H9 (cell line): ENCODE measurements at regions not wholly inside any gene's neighbourhood (a gene's known extent, or its start where the extent isn't known, plus 50 kb on each side); places are given as distances from the start of the nearest gene placed in this dataset.

Experiments used
- DNase-seq: peaks from one replicate; pipeline ENCODE4 v3.0.0-alpha.2; 2017
- H2AFZ ChIP-seq: one replicate; pipeline ENCODE4 v1.6.1; 2013; ENCODE audit warnings: mild to moderate bottlenecking, low read length, control low read depth, moderate library complexity
- H2AK5ac ChIP-seq: 2 replicates; pipeline ENCODE4 v1.6.1; 2013; ENCODE audit warnings: low read length, control low read depth, mixed read lengths; ENCODE audit not compliant: insufficient read length
- H2BK120ac ChIP-seq: one replicate; pipeline ENCODE4 v1.6.1; 2013; ENCODE audit warnings: low read depth, mild to moderate bottlenecking, low read length, control low read depth, inconsistent platforms; ENCODE audit not compliant: poor library complexity, severe bottlenecking
- H2BK12ac ChIP-seq: 2 replicates; pipeline ENCODE4 v1.6.1; 2013; ENCODE audit warnings: low read length, control low read depth, mixed read lengths, low read depth; ENCODE audit not compliant: insufficient read length
- H2BK15ac ChIP-seq: 2 replicates; pipeline ENCODE4 v1.6.1; 2013; ENCODE audit warnings: low read depth, low read length, control low read depth
- H2BK20ac ChIP-seq: one replicate; pipeline ENCODE4 v1.6.1; 2013; ENCODE audit warnings: low read depth, mild to moderate bottlenecking, low read length, control low read depth, inconsistent platforms; ENCODE audit not compliant: poor library complexity, severe bottlenecking
- H2BK5ac ChIP-seq: 2 replicates; pipeline ENCODE4 v1.6.1; 2013; ENCODE audit warnings: low read length, control low read depth, mixed read lengths; ENCODE audit not compliant: insufficient read length
- H3K14ac ChIP-seq: 2 replicates; pipeline ENCODE4 v1.6.1; 2013; ENCODE audit warnings: low read length, control low read depth; ENCODE audit not compliant: insufficient read depth
- H3K18ac ChIP-seq: 2 replicates; pipeline ENCODE4 v1.6.1; 2013; ENCODE audit warnings: low read depth, mild to moderate bottlenecking, mixed read lengths, low read length, control low read depth; ENCODE audit not compliant: insufficient read length
- H3K23ac ChIP-seq: 2 replicates; pipeline ENCODE4 v1.6.1; 2013; ENCODE audit warnings: low read length, control low read depth, mixed read lengths, low read depth; ENCODE audit not compliant: insufficient read length
- H3K23me2 ChIP-seq: 2 replicates; pipeline ENCODE4 v1.6.1; 2013; ENCODE audit warnings: low read depth, mild to moderate bottlenecking, mixed read lengths, low read length, control low read depth; ENCODE audit not compliant: insufficient read length, poor library complexity, severe bottlenecking
- H3K27ac ChIP-seq: 2 replicates; pipeline ENCODE4 v1.5.1; 2013; ENCODE audit warnings: low read length, control low read depth, mixed read lengths, low read depth; ENCODE audit not compliant: insufficient read length
- H3K27me3 ChIP-seq: 2 replicates; pipeline ENCODE4 v1.6.1; 2013; ENCODE audit warnings: low read length, control low read depth, inconsistent platforms; ENCODE audit not compliant: insufficient read depth
- H3K4ac ChIP-seq: 2 replicates; pipeline ENCODE4 v1.6.1; 2013; ENCODE audit warnings: low read depth, mild to moderate bottlenecking, control low read depth, inconsistent platforms, low read length, moderate library complexity
- H3K4me1 ChIP-seq: 2 replicates; pipeline ENCODE4 v1.6.1; 2013; ENCODE audit warnings: low read length, control low read depth, inconsistent platforms; ENCODE audit not compliant: insufficient read depth
- H3K4me2 ChIP-seq: 2 replicates; pipeline ENCODE4 v1.6.1; 2013; ENCODE audit warnings: low read length, control low read depth, mixed read lengths; ENCODE audit not compliant: insufficient read length, insufficient read depth
- H3K56ac ChIP-seq: 2 replicates; pipeline ENCODE4 v1.6.1; 2013; ENCODE audit warnings: low read depth, mild to moderate bottlenecking, mixed read lengths, low read length, control low read depth; ENCODE audit not compliant: insufficient read length
- H3K79me1 ChIP-seq: 2 replicates; pipeline ENCODE4 v1.6.1; 2013; ENCODE audit warnings: low read depth, mild to moderate bottlenecking, moderate library complexity, low read length, control low read depth, inconsistent platforms; ENCODE audit not compliant: insufficient read depth, poor library complexity, severe bottlenecking
- H3K79me2 ChIP-seq: 2 replicates; pipeline ENCODE4 v1.6.1; 2013; ENCODE audit warnings: low read length, control low read depth, inconsistent platforms; ENCODE audit not compliant: insufficient read depth
- H3K9ac ChIP-seq: 2 replicates; pipeline ENCODE4 v1.6.1; 2013; ENCODE audit warnings: low read length, control low read depth, mixed read lengths; ENCODE audit not compliant: insufficient read length; ENCODE audit errors: extremely low read depth
- H3K9me3 ChIP-seq: one replicate; pipeline ENCODE4 v1.6.1; 2013; ENCODE audit warnings: low read depth, low read length, inconsistent platforms; ENCODE audit not compliant: control insufficient read depth
- H3T11ph ChIP-seq: one replicate; pipeline ENCODE4 v1.6.1; 2013; ENCODE audit warnings: mild to moderate bottlenecking, low read length, control low read depth, inconsistent platforms
- H4K20me1 ChIP-seq: one replicate; pipeline ENCODE4 v1.6.1; 2013; ENCODE audit not compliant: control insufficient read depth, insufficient read length, insufficient read depth
- H4K5ac ChIP-seq: 2 replicates; pipeline ENCODE4 v1.6.1; 2013; ENCODE audit warnings: low read depth, mild to moderate bottlenecking, mixed read lengths, low read length, control low read depth; ENCODE audit not compliant: insufficient read length
- H4K8ac ChIP-seq: replicated peaks from 2 replicates; pipeline ENCODE4 v1.6.1; 2013; ENCODE audit warnings: low read length, control low read depth, mixed read lengths, low read depth; ENCODE audit not compliant: insufficient read length
- H4K91ac ChIP-seq: 2 replicates; pipeline ENCODE4 v1.6.1; 2013; ENCODE audit warnings: low read depth, mild to moderate bottlenecking, moderate library complexity, mixed read lengths, low read length, control low read depth; ENCODE audit not compliant: insufficient read length
- H3K27ac Mint-ChIP-seq, 3 experiments: 2 replicates in 2 of 3; 3 replicates in 1 of 3; pipeline ENCODE4 v1.8.0; 2020 to 2021; ENCODE audit warnings: mixed read lengths in 3 of 3, mild to moderate bottlenecking in 1 of 3, moderate library complexity in 1 of 3
- H3K27me3 Mint-ChIP-seq: 2 replicates; pipeline ENCODE4 v1.8.0; 2021; ENCODE audit warnings: low read depth, mild to moderate bottlenecking, moderate library complexity, mixed read lengths
- H3K36me3 Mint-ChIP-seq, 3 experiments: 2 replicates in 2 of 3; 3 replicates in 1 of 3; pipeline ENCODE4 v1.8.0; 2020 to 2021; ENCODE audit warnings: low read depth in 3 of 3, mixed read lengths in 3 of 3; ENCODE audit not compliant: insufficient read depth in 1 of 3
- H3K4me1 Mint-ChIP-seq, 2 experiments: 2 replicates each; pipeline ENCODE4 v1.8.0; 2020; ENCODE audit warnings: mixed read lengths in 2 of 2
- H3K4me3 Mint-ChIP-seq, 2 experiments: 2 replicates in 1 of 2; 3 replicates in 1 of 2; pipeline ENCODE4 v1.8.0; 2020 to 2021; ENCODE audit warnings: mild to moderate bottlenecking in 2 of 2, mixed read lengths in 2 of 2, moderate library complexity in 1 of 2
- H3K9me3 Mint-ChIP-seq, 2 experiments: 2 replicates in 1 of 2; 3 replicates in 1 of 2; pipeline ENCODE4 v1.8.0; 2020; ENCODE audit warnings: mild to moderate bottlenecking in 2 of 2, mixed read lengths in 2 of 2, moderate library complexity in 1 of 2
- WGBS: extraction: QIAGEN DNeasy Blood & Tissue Kit; methylation state at CpG from one replicate; pipeline ENCODE4 v1.1.7; 2013; ENCODE audit warnings: missing lambda C conversion rate, low lambda C conversion rate, mixed read lengths; ENCODE audit not compliant: insufficient read length; ENCODE audit errors: extremely low coverage; 5-methylcytosine and 5-hydroxymethylcytosine counted together
- TF ChIP-seq, protein P1 (sequence below): fragments of 200-600 bp; sonication (generic); conservative IDR thresholded peaks from 3 replicates; pipeline ENCODE4 v1.8.0; 2021; ENCODE audit warnings: antibody characterized with exemption, mild to moderate bottlenecking

GRCh38 chr22:33984211-33984610 lies 63.9 kb upstream of the LARGE1 start:
- H3K79me1 ChIP-seq, result no peaks in the 10 kb centered on the region
- no peak overlapping the region for H3K4ac ChIP-seq
- H3K36me3 Mint-ChIP-seq, result no peaks in the 10 kb centered on the region
- H3K79me2 ChIP-seq, result no peaks in the 10 kb centered on the region
- H3K9me3 Mint-ChIP-seq, result no peaks in the 10 kb centered on the region
- no peak overlapping the region for H2AK5ac ChIP-seq
- no peaks in the 10 kb centered on the region; the same call in none of the 2 replicates for H3K27me3 Mint-ChIP-seq
- no peak overlapping the region for H3K9ac ChIP-seq
- no peak overlapping the region for H2BK5ac ChIP-seq
- H3K18ac ChIP-seq, result no peak overlapping the region
- no peak overlapping the region for H2BK20ac ChIP-seq
- no peaks in the 10 kb centered on the region for H3K23me2 ChIP-seq
- no CpG with 5 or more reads among the region's 3 CpGs for WGBS
- no peak overlapping the region for H3T11ph ChIP-seq
- no peak overlapping the region for H2BK120ac ChIP-seq
- no peak overlapping the region for H3K27ac Mint-ChIP-seq
- H2AFZ ChIP-seq, result no peak overlapping the region
- no peak overlapping the region for H2BK15ac ChIP-seq
- no peak overlapping the region for H3K23ac ChIP-seq
- H4K8ac ChIP-seq, result no peak overlapping the region
- no peak overlapping the region for H3K27ac ChIP-seq
- no peak overlapping the region for H4K91ac ChIP-seq
- TF ChIP-seq, protein P1, sequence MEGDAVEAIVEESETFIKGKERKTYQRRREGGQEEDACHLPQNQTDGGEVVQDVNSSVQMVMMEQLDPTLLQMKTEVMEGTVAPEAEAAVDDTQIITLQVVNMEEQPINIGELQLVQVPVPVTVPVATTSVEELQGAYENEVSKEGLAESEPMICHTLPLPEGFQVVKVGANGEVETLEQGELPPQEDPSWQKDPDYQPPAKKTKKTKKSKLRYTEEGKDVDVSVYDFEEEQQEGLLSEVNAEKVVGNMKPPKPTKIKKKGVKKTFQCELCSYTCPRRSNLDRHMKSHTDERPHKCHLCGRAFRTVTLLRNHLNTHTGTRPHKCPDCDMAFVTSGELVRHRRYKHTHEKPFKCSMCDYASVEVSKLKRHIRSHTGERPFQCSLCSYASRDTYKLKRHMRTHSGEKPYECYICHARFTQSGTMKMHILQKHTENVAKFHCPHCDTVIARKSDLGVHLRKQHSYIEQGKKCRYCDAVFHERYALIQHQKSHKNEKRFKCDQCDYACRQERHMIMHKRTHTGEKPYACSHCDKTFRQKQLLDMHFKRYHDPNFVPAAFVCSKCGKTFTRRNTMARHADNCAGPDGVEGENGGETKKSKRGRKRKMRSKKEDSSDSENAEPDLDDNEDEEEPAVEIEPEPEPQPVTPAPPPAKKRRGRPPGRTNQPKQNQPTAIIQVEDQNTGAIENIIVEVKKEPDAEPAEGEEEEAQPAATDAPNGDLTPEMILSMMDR, result no peak
- no peak overlapping the region for H3K56ac ChIP-seq
- H3K4me1 Mint-ChIP-seq, result peaks cover 30 to 39% of the 10 kb centered on the region in 2 experiments
- DNase-seq, result no peak
- H3K27me3 ChIP-seq, result no peaks in the 10 kb centered on the region
- H3K4me3 Mint-ChIP-seq, result no peak overlapping the region
- H3K4me2 ChIP-seq, result no peak overlapping the region
- H3K9me3 ChIP-seq, result no peaks in the 10 kb centered on the region
- H3K14ac ChIP-seq, result no peak overlapping the region
- H2BK12ac ChIP-seq, result no peak overlapping the region
- H3K4me1 ChIP-seq, result peaks cover 15% of the 10 kb centered on the region; the same call in 1 of the 2 replicates
- H4K5ac ChIP-seq, result no peak overlapping the region
- no peaks in the 10 kb centered on the region for H4K20me1 ChIP-seq
